ENCODE measurements at regions not wholly inside any gene's neighbourhood (a gene's known extent, or its start where the extent isn't known, plus 50 kb on each side); places are given as distances from the start of the nearest gene placed in this dataset.

- Histone ChIP-seq H3K9ac (ENCODE audit: low read depth in 2 of 2, low read length in 2 of 2) (no peak overlapping the region), H3K27me3 (no peaks in the 10 kb centered on the region), H3K4me3 (no peak overlapping the region), H3K36me3 (no peaks in the 10 kb centered on the region), H3K4me1 (no peaks in the 10 kb centered on the region), H3K9me3 (no peaks in the 10 kb centered on the region), H3K27ac (no peak overlapping the region)
- peak; percentile 33 for DNase-seq
- peak; percentile 74 for TF ChIP-seq CTCF (IDR thresholded peaks at IDR 0.05)
- intact Hi-C loops (cut with DNase I), result loop anchor here (10.0 kb wide), 1 partner anchor 481 kb away; no protein-coding TSS in a partner anchor
Measured at GRCh38 chr14:53306267-53306721, 153.2 kb upstream of the DDHD1 start.

- H3K9ac ChIP-seq (ENCODE audit: low read depth in 2 of 2, low read length in 2 of 2), result no peak overlapping the region
- intact Hi-C loops (cut with DNase I), result loop anchor here (10.0 kb wide), 1 partner anchor 480 kb away; no protein-coding TSS in a partner anchor
- no peaks in the 10 kb centered on the region for H3K9me3 ChIP-seq
- DNase-seq, result no peak
- H3K4me3 ChIP-seq, result no peak overlapping the region
- no peaks in the 10 kb centered on the region for H3K4me1 ChIP-seq
- H3K27ac ChIP-seq, result no peak overlapping the region
- TF ChIP-seq CTCF (IDR thresholded peaks at IDR 0.05), result no peak
- no peaks in the 10 kb centered on the region for H3K27me3 ChIP-seq
- no peaks in the 10 kb centered on the region for H3K36me3 ChIP-seq
Measured at GRCh38 chr14:53304726-53305381, 151.7 kb upstream of the DDHD1 start.

GRCh38 chr14:53295985-53296582 lies 143.0 kb upstream of the DDHD1 start:
- intact Hi-C loops (cut with DNase I), result loop anchor here (5.0 kb wide), 1 partner anchor 1051 kb away; no protein-coding TSS in a partner anchor
- TF ChIP-seq CTCF (IDR thresholded peaks at IDR 0.05), result peak; percentile 57

GRCh38 chr14:53295372-53295771 lies 142.2 kb upstream of the DDHD1 start:
- DNase-seq, result no peak
- H3K27ac ChIP-seq, result no peak overlapping the region
- no peaks in the 10 kb centered on the region for H3K36me3 ChIP-seq
- H3K9me3 ChIP-seq, result no peaks in the 10 kb centered on the region
- TF ChIP-seq CTCF (IDR thresholded peaks at IDR 0.05), result no peak
- H3K4me1 ChIP-seq, result no peaks in the 10 kb centered on the region
- intact Hi-C loops (cut with DNase I), result loop anchor here (5.0 kb wide), 1 partner anchor 1052 kb away; no protein-coding TSS in a partner anchor
- H3K9ac ChIP-seq (ENCODE audit: low read depth in 2 of 2, low read length in 2 of 2), result no peak overlapping the region
- no peaks in the 10 kb centered on the region for H3K27me3 ChIP-seq
- H3K4me3 ChIP-seq, result no peak overlapping the region

More at GRCh38 chr14:53295985-53296582, 143.0 kb upstream of the DDHD1 start:
- no peaks in the 10 kb centered on the region for H3K9me3 ChIP-seq
- H3K27me3 ChIP-seq, result no peaks in the 10 kb centered on the region
- H3K4me1 ChIP-seq, result no peaks in the 10 kb centered on the region
- H3K9ac ChIP-seq (ENCODE audit: low read depth in 2 of 2, low read length in 2 of 2), result no peak overlapping the region
- no peak overlapping the region for H3K4me3 ChIP-seq
- no peak for DNase-seq
- no peak overlapping the region for H3K27ac ChIP-seq
- no peaks in the 10 kb centered on the region for H3K36me3 ChIP-seq

- no peaks in the 10 kb centered on the region for H3K4me1 ChIP-seq
- TF ChIP-seq CTCF (IDR thresholded peaks at IDR 0.05), result no peak
- no peak overlapping the region for H3K27ac ChIP-seq
- H3K9me3 ChIP-seq, result no peaks in the 10 kb centered on the region
- intact Hi-C loops (cut with DNase I), result no loop called here
- H3K27me3 ChIP-seq, result no peaks in the 10 kb centered on the region
- no peaks in the 10 kb centered on the region for H3K36me3 ChIP-seq
- H3K9ac ChIP-seq (ENCODE audit: low read depth in 2 of 2, low read length in 2 of 2), result no peak overlapping the region
- no peak for DNase-seq
- no peak overlapping the region for H3K4me3 ChIP-seq
Measured at GRCh38 chr14:53286301-53286700, 133.2 kb upstream of the DDHD1 start.

Data from colonic mucosa (tissue), 4 donors.